PC-3 (cell line): ENCODE measurements at regions not wholly inside any gene's neighbourhood (a gene's known extent, or its start where the extent isn't known, plus 50 kb on each side); places are given as distances from the start of the nearest gene placed in this dataset.

Experiments used
- EZH2 ChIP-seq: fragments of 300-600 bp; sonication (generic); IDR thresholded peaks from one replicate; pipeline ENCODE4 v1.6.1; 2017; ENCODE audit warnings: antibody characterized with exemption, mild to moderate bottlenecking, low read length; ENCODE audit not compliant: unreplicated experiment
- EZH2phosphoT487 ChIP-seq: fragments of 300-600 bp; sonication (generic); IDR thresholded peaks from 2 replicates; pipeline ENCODE4 v1.6.1; 2018; ENCODE audit warnings: mild to moderate bottlenecking, antibody characterized with exemption, low read length, borderline replicate concordance
- TF ChIP-seq, protein P1 (sequence below): fragments of 300-600 bp; sonication (generic); conservative IDR thresholded peaks from 2 replicates; pipeline ENCODE4 v1.5.1; 2017; ENCODE audit warnings: antibody characterized with exemption, low read depth, mild to moderate bottlenecking, low read length

GRCh38 chr6:21933351-21933750, 339.8 kb downstream of the SOX4 start:
- TF ChIP-seq, protein P1, sequence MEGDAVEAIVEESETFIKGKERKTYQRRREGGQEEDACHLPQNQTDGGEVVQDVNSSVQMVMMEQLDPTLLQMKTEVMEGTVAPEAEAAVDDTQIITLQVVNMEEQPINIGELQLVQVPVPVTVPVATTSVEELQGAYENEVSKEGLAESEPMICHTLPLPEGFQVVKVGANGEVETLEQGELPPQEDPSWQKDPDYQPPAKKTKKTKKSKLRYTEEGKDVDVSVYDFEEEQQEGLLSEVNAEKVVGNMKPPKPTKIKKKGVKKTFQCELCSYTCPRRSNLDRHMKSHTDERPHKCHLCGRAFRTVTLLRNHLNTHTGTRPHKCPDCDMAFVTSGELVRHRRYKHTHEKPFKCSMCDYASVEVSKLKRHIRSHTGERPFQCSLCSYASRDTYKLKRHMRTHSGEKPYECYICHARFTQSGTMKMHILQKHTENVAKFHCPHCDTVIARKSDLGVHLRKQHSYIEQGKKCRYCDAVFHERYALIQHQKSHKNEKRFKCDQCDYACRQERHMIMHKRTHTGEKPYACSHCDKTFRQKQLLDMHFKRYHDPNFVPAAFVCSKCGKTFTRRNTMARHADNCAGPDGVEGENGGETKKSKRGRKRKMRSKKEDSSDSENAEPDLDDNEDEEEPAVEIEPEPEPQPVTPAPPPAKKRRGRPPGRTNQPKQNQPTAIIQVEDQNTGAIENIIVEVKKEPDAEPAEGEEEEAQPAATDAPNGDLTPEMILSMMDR = no peak
- TF ChIP-seq EZH2 (no peak), EZH2phosphoT487 (no peak)
